ENCODE measurements at regions not wholly inside any gene's neighbourhood (a gene's known extent, or its start where the extent isn't known, plus 50 kb on each side); places are given as distances from the start of the nearest gene placed in this dataset.

- no peak for DNase-seq
Measured at GRCh38 chr12:46914336-46914735, 88.5 kb upstream of the SLC38A4 start.

- no peak for DNase-seq
Measured at GRCh38 chr12:46915082-46915481, 89.3 kb upstream of the SLC38A4 start.

- no peak for DNase-seq
Measured at GRCh38 chr12:46915836-46916235, 90.0 kb upstream of the SLC38A4 start.

DNA sequence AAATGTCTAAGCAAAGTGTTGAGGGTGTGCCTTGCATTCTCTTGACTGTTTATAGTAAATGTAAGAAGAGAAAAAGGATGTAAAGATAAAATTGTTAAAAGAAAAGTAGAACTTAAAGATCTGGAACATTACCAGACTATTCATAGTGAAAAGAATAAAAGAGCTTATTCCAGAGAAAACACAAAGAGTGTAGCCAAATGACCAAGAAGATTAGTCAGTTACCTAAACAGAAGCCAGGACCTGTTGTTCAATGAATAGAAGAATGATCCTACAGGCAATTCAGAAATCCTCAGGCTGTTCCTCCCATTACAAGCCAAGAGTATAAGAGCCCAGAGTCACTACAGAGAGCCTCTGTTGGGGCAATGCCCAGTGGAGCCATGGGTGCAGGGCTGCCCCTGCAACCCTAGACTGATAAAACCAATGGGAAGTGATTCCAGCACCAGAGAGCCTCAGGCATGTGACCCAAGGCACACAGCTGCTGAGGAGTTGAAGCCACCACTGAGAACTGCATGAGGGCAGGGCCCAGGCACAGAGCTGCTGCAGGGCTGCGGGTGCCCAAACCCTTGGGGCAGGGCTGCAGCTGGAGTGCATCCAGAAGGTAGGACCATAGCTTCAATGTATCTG, 91.1 kb upstream of the SLC38A4 start:
- DNase-seq = no peak

GRCh38 chr12:46917821-46918220, 92.0 kb upstream of the SLC38A4 start:
- no peak for DNase-seq

- no peak for DNase-seq
Measured at GRCh38 chr12:46918631-46919030, 92.8 kb upstream of the SLC38A4 start.

GRCh38 chr12:46919666-46920400, 94.0 kb upstream of the SLC38A4 start:
- DNase-seq = no peak

DNA sequence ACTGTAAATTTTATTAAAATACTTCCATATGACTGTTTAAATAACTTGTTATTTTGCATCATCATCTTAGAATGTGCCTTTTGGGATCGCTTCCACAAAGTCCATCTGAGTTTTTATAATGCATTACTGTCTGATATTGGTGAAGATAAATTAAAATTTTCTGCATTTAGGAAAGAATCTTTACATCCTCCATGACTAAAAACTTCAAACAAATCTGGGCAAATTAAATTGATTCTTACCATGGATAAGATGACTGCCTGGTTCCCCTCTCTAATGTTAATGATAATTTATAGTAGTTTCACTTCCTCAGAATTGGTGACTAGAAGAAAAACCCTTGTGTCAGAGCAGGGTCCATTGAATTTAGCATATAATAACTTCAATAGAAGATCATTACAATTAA, 94.7 kb upstream of the SLC38A4 start:
- no peak for DNase-seq

DNA sequence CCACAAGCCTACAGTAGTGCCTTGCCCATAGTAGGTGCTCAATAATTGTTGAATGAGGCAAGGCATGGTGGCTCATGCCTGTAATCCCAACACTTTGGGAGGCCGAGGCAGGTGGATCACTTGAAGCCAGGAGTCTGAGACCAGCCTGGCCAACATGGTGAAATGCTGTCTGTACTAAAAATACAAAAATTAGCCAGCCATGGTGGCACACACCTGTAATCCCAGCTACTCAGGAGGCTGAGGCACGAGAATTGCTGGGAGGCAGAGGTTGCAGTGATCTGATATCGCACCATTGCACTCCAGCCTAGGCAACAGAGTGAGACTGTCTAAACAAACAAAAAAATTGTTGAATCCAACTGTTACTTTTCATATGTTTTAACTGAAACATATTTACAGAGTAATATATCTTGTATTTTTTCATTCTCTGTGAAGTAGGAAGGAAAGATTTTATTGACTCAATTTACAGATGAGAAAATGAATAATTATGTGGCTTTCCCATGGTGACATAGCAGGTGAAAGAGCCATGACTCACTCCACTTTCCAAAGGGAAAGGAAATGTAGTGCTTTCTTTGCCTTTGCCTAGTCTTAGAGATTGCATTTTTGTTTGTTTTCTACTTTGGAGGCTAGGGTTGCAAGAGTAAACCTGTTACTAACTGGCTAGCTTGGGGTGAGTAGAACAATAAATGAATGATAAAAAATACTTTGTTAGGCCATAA, 95.4 kb upstream of the SLC38A4 start:
- DNase-seq = no peak

DNA sequence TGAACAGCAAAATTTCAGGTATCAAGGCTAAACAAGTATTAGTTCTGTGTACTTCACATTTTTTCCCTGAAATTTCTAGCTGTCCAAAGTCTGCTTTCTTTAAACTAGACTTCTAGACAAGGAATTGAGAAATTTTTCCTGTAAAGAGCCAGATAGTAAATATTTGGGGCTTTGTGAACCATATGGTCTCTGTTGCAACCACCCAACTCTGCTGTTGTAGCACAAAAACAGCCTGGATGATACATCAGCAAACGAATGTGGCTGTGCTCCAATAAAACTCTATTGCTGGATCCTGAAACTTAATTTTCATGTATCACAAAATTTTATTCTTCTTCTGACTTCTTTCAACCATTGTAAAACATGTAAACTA, 96.0 kb upstream of the SLC38A4 start:
- no peak for DNase-seq

DNA sequence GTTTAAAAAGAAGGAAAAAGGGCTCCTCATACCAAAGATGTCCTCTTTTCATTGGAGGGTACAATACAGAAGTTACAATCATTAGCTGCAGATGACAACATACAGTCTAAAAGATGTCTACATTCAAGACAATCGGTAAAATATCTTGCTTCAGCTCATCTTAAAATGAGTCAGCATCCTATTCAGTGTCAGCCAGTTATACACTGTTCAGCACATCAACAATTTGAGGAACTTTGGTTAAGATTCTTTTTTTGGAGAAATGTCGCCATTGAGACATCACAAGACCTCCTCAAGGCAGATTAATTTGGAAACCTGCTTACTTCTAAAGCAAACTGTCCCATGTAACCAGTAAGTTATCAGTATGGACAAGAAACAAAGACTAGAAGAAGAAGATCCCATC, 100.7 kb upstream of the SLC38A4 start:
- DNase-seq = no peak

DNA sequence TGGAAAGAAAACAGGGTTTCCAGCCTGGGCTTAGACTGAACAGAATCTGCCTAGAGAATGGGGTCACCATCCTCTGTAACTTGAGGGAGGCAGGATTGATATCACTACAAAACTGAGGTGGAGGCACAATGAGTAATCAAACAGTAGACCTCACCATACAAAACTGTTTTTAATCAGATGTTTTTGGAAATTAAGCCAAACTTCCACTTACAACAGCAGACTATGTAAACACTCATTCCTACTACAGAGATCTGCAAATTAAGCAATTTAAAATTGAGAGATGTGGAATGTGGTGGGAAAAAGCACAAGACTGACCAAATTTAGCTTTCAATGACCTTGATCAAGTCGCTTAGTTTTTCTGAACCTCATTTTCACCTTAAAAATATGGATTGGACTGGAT, 104.3 kb upstream of the SLC38A4 start:
- DNase-seq = no peak

- DNase-seq = peak; percentile 6
Measured at GRCh38 chr12:46933947-46934346, 108.2 kb upstream of the SLC38A4 start.

DNA sequence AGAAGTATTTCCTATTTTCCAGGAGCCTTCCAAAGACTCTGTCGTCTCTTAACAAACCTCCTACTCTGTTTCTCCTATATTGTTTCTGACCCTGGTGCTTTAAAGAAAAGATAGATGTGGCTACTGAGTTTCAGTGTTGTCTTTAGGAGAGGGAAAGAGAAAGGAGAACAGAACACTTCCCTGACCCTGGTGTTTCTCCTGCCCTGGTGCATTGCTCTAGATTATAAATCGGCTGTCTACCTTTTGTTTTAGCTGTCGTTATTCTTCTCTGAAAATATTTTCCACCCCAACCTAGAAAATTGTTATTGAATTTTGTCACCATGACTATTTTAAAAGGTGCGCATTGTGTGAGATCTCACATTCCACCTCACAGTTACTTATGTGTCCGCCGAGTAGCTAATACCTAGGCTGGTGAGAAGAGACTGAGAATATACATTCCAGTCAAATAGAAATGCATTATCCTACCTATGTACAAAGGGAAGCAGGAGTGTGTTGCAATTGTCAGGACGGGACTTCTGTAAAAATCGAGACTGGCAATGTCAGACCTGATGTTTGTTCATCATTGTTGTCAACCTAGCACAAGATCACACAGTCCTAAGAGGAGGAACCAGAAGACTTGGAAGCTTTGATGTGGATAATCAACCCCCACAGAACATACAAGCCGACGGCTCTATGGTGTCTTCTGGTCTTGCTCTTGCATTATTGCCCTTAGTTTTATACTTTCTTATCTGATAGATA, 108.7 kb upstream of the SLC38A4 start:
- DNase-seq = no peak

- no peak for DNase-seq
Measured at GRCh38 chr12:46935271-46935847, 109.6 kb upstream of the SLC38A4 start.

GRCh38 chr12:46936042-46936441, 110.2 kb upstream of the SLC38A4 start:
- DNase-seq = no peak

DNA sequence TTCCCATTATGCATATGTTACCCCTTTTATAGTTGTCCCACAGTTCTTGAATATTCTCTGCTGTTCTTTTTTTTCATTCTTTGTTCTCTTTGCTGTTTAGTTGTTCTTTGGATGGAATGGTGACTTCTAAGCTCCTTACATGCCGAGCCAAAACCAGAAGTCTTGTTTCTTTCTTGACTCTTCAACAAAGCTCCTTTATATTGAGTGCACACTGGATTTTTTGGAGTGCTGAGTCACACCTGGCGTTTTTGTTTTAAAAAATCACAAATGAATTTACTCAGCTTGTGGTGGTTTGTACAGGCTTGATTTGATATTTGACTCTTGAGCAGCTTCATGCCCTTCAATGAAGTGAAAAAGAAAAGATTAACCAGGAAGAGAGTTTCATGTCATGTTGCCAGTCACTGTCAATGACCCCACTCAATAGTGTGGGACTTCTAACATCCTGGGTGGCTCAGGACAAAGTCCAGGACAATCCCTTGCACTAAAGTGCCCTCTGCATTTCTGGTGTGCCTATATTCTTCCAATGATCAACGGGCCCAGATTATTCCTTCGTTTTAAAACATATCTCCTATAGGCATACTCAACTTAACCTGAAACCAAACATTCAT, 112.4 kb upstream of the SLC38A4 start:
- DNase-seq = no peak

DNA sequence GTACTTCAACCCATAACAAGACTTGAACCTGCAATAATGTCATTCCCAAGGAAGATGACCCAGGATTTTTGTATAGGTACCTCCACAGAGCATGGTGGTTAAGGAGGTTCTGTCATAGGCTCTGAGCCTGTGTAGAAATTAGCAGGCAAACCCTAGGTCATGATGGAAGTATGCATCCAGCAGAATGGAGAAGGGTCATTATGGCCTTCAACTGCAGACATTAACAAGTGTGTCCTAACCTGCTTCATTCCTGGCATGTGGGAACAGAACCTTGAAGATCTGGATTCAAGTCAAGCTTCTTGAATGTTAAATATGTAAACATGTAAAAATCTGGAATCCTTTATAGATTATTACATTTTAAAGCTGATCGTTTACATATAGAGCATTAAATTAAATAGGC, 116.2 kb upstream of the SLC38A4 start:
- DNase-seq = no peak

DNA sequence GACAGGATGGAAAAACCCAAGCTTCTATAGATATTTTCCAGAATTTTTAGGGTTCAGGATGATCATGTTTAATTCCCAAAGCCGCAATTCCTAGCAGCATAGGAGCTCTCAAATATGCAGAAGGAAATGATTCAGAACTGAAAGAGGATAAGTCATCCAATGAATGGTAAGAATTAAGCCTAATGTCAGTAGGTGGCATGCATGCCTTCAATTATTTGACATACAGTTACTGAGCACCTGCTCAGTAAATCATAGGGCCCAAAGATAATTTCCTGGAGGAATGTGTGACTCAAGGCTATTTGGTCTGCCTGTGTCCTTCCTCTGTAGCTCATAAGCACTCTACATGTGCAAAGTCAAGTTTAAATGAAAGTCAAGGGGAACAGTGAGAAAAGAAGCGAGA, 116.8 kb upstream of the SLC38A4 start:
- no peak for DNase-seq

DNA sequence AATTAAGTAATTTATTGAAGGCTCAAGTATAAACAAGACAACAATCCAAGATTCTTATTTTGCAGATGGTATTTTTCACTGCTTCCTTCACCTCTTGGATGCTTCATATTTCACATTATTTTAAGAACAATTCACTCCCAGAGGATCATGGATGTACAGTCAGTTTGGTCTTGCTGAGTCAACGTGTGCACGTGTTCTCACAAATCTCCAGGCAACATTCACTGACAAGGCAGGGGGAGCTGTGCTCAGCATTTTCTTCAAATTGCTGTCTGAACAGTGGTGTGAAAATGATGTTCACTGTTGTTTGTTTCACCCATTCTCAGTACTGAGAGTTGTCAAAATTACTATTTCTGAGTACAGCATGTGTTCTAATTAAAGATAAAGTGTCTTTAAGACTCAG, 118.3 kb upstream of the SLC38A4 start:
- DNase-seq = no peak

- no peak for DNase-seq
Measured at GRCh38 chr12:46944771-46945170, 119.0 kb upstream of the SLC38A4 start.

DNA sequence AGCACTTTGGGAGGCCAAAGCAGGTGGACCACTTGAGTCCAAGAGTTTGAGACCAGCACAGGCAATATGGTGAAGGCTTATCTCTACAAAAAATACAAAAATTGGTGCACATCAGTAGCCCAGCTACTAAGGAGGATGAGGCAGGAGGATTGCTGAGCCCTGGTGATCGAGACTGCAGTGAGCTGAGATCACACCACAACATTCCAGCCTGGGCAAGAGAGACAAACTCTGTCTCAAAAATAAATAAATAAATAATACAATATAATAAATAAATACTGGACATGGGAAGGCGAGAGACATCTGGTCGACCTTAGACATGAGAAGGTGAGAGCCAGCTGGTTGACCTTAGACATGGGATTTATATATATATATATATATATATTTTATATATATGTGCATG, 119.8 kb upstream of the SLC38A4 start:
- DNase-seq = no peak

DNA sequence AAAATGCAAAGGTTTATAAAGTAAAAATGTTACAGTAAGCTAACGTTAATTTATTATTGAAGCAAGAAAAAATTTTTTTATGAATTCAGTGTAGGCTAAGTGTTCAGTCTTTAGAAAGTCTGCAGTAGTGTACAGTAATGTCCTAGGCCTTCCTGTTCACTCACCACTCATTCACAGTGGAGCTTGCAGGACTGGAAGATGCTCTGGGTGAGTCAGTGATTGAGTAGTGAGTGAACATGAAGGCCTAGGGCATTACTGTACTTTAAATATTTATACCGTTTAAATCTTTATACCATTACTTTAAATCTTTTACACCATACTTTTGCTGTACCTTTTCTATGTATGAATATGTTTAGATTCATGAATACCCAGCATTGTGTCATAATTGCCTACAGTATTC, 120.3 kb upstream of the SLC38A4 start:
- no peak for DNase-seq

Measured in NCI-H510A treated with DMSO at 0.1 percent for 48 hours (cell line).